GM12878 (cell line): ENCODE measurements at regions not wholly inside any gene's neighbourhood (a gene's known extent, or its start where the extent isn't known, plus 50 kb on each side); places are given as distances from the start of the nearest gene placed in this dataset.

Experiments
- ATAC-seq: fragments of 200-7000 bp; cut with Tn5 transposase; 3 replicates; pipeline ENCODE4 v1.9.1; 2020; ENCODE audit warnings: mild to moderate bottlenecking, moderate library complexity
- BruUV-seq: library from RNA; stranded (reverse); fragments of 400-500 nt; replicated peaks from 2 replicates; lab custom pipeline; 2021; lab: Mats Ljungman, UMichigan
- CTCF ChIA-PET: fragments of 300-600 bp; sonication (Branson Sonifier 250); formaldehyde crosslinking; extraction: SDS; loops from one replicate; lab custom pipeline; 2021; ENCODE audit warnings: inconsistent platforms; lab: Yijun Ruan, JAX
- POLR2A ChIA-PET: fragments of 350-600 bp; formaldehyde crosslinking; extraction: SDS; loops from one replicate; lab custom pipeline; 2021; ENCODE audit warnings: inconsistent platforms; lab: Charles Lee
- RAD21 ChIA-PET: fragments of 300-600 bp; sonication (Branson Sonifier 250); formaldehyde crosslinking; loops from one replicate; lab custom pipeline; 2023; ENCODE audit warnings: antibody characterized with exemption; ENCODE audit not compliant: unreplicated experiment; lab: Charles Lee
- SMC1A ChIA-PET: fragments of 300-600 bp; sonication (Branson Sonifier 250); formaldehyde crosslinking; loops from one replicate; lab custom pipeline; 2023; ENCODE audit not compliant: unreplicated experiment, uncharacterized antibody; lab: Charles Lee
- DNase-seq: peaks from one replicate; pipeline ENCODE4 v3.0.0-alpha.2; 2011; ENCODE audit warnings: low read depth, low spot score
- FAIRE-seq: peaks from 3 replicates; lab custom pipeline; 2011; peaks lifted over from hg19 to GRCh38; lab: Jason Lieb, UNC
- H2AFZ ChIP-seq: 2 replicates; pipeline ENCODE4 v1.6.0; 2011; ENCODE audit warnings: low read depth, low read length, control low read depth; ENCODE audit not compliant: control insufficient read depth
- H3K27ac ChIP-seq: 2 replicates; pipeline ENCODE4 v1.5.1; 2011; ENCODE audit warnings: control low read depth; ENCODE audit not compliant: control insufficient read depth, insufficient read depth
- H3K27me3 ChIP-seq, 2 experiments: replicated peaks in 1 of 2; 2 replicates each; pipeline versions ENCODE4 v1.6.0 to v1.6.1; 2011; ENCODE audit warnings: low read length in 1 of 2; ENCODE audit not compliant: control insufficient read depth in 2 of 2, insufficient read depth in 2 of 2
- H3K36me3 ChIP-seq, 2 experiments: 2 replicates each; pipeline ENCODE4 v1.5.1; 2011; ENCODE audit warnings: low read length in 1 of 2; ENCODE audit not compliant: control insufficient read depth in 2 of 2, insufficient read depth in 2 of 2
- H3K4me1 ChIP-seq: 2 replicates; pipeline ENCODE4 v1.6.1; 2011; ENCODE audit warnings: mild to moderate bottlenecking, low read length, moderate library complexity, mixed read lengths; ENCODE audit not compliant: control insufficient read depth, insufficient read depth
- H3K4me2 ChIP-seq: 2 replicates; pipeline ENCODE4 v1.6.0; 2011; ENCODE audit warnings: control low read depth; ENCODE audit not compliant: control insufficient read depth, insufficient read depth
- H3K4me3 ChIP-seq: fragments of 200-600 bp; sonication (generic); 2 replicates; pipeline ENCODE4 v1.5.1; 2016
- H3K79me2 ChIP-seq: 2 replicates; pipeline ENCODE4 v1.6.0; 2011; ENCODE audit warnings: low read length; ENCODE audit not compliant: control insufficient read depth, insufficient read depth
- H3K9ac ChIP-seq: 2 replicates; pipeline ENCODE4 v1.8.0; 2011; ENCODE audit warnings: low read length, control low read depth, mixed read lengths; ENCODE audit not compliant: control insufficient read depth, insufficient read depth
- H3K9me3 ChIP-seq: replicated peaks from 3 replicates; pipeline ENCODE4 v1.5.1; 2011; ENCODE audit warnings: mild to moderate bottlenecking, low read length; ENCODE audit not compliant: control insufficient read depth, insufficient read depth
- H4K20me1 ChIP-seq: 2 replicates; pipeline ENCODE4 v1.6.0; 2011; ENCODE audit not compliant: control insufficient read depth, insufficient read depth
- CBX5 ChIP-seq: sonication (generic); IDR thresholded peaks from 2 replicates; pipeline ENCODE4 v1.6.1; 2016; ENCODE audit warnings: low read depth, moderate library complexity, mild to moderate bottlenecking, inconsistent platforms
- CEBPZ ChIP-seq: fragments of 150-350 bp; IDR thresholded peaks from 2 replicates; pipeline ENCODE4 v1.6.1; 2016; ENCODE audit warnings: low read depth, low read length
- CHD1 ChIP-seq: IDR thresholded peaks from 2 replicates; pipeline ENCODE4 v1.6.1; 2012; ENCODE audit warnings: low read depth, low read length, improper control_type of control experiment
- EGR1 ChIP-seq, 2 experiments: IDR thresholded peaks; 1 replicate in 1 of 2; 2 replicates in 1 of 2; pipeline ENCODE4 v1.6.1; 2011 to 2012; ENCODE audit warnings: low read depth in 2 of 2, low read length in 2 of 2, borderline replicate concordance in 1 of 2, mild to moderate bottlenecking in 1 of 2, moderate library complexity in 1 of 2
- EP300 ChIP-seq, 2 experiments: fragments of 150-350 bp in 1 of 2; IDR thresholded peaks; 2 replicates each; pipeline ENCODE4 v1.6.1; 2011 to 2012; ENCODE audit warnings: low read depth in 2 of 2, low read length in 2 of 2, borderline replicate concordance in 1 of 2, improper control_type of control experiment in 1 of 2, inconsistent platforms in 1 of 2; ENCODE audit not compliant: control insufficient read depth in 1 of 2
- ESRRA ChIP-seq: IDR thresholded peaks from 2 replicates; pipeline ENCODE4 v1.6.1; 2012; ENCODE audit warnings: mild to moderate bottlenecking, low read length, improper control_type of control experiment
- FOXM1 ChIP-seq: IDR thresholded peaks from 2 replicates; pipeline ENCODE4 v1.6.1; 2012; ENCODE audit warnings: low read depth, mild to moderate bottlenecking, inconsistent platforms, low read length, moderate library complexity
- IKZF1 ChIP-seq: fragments of 450-650 bp; conservative IDR thresholded peaks from 2 replicates; pipeline ENCODE4 v1.6.1; 2017; ENCODE audit warnings: antibody characterized with exemption, mild to moderate bottlenecking
- IRF4 ChIP-seq: IDR thresholded peaks from 2 replicates; pipeline ENCODE4 v1.6.1; 2011; ENCODE audit warnings: low read depth, low read length
- MYC ChIP-seq: IDR thresholded peaks from 2 replicates; pipeline ENCODE4 v1.6.1; 2011; ENCODE audit warnings: mild to moderate bottlenecking, low read length, moderate library complexity, inconsistent platforms; ENCODE audit not compliant: insufficient read depth, insufficient replicate concordance, insufficient read length, severe bottlenecking
- NFYA ChIP-seq: IDR thresholded peaks from 2 replicates; pipeline ENCODE4 v1.6.1; 2011; ENCODE audit warnings: low read depth, mild to moderate bottlenecking, low read length, improper control_type of control experiment, borderline replicate concordance
- NRF1 ChIP-seq: conservative IDR thresholded peaks from 2 replicates; pipeline ENCODE4 v1.6.1; 2011; ENCODE audit warnings: mild to moderate bottlenecking, low read depth, low read length, improper control_type of control experiment
- POLR2AphosphoS5 ChIP-seq: IDR thresholded peaks from 2 replicates; pipeline ENCODE4 v1.6.1; 2011; ENCODE audit warnings: mild to moderate bottlenecking, low read length, inconsistent platforms
- POU2F2 ChIP-seq: IDR thresholded peaks from 3 replicates; pipeline ENCODE4 v1.6.1; 2011; ENCODE audit warnings: low read depth, mild to moderate bottlenecking, low read length, borderline replicate concordance
- RAD51 ChIP-seq: fragments of 450-650 bp; IDR thresholded peaks from 2 replicates; pipeline ENCODE4 v1.6.1; 2016; ENCODE audit warnings: moderate library complexity, mild to moderate bottlenecking, inconsistent platforms
- SREBF1 ChIP-seq: IDR thresholded peaks from 2 replicates; pipeline ENCODE4 v1.6.1; 2012; ENCODE audit warnings: mild to moderate bottlenecking, low read length
- STAT1 ChIP-seq: fragments of 450-650 bp; conservative IDR thresholded peaks from 2 replicates; pipeline ENCODE4 v1.6.1; 2014; ENCODE audit warnings: antibody characterized with exemption, mild to moderate bottlenecking
- TBL1XR1 ChIP-seq: IDR thresholded peaks from 2 replicates; pipeline ENCODE4 v1.6.1; 2012; ENCODE audit warnings: low read depth, low read length, improper control_type of control experiment
- ZNF24 ChIP-seq: fragments of 450-650 bp; IDR thresholded peaks from 2 replicates; pipeline ENCODE4 v1.6.1; 2017; ENCODE audit warnings: antibody characterized with exemption, mild to moderate bottlenecking
- WGBS: methylation state at CpG from one replicate; pipeline ENCODE4 v1.1.6; 2016; ENCODE audit warnings: low lambda C conversion rate; ENCODE audit not compliant: insufficient replicate concordance, insufficient coverage; ENCODE audit errors: missing lambda C conversion rate; 5-methylcytosine and 5-hydroxymethylcytosine counted together
- in situ Hi-C: fragments of 300-500 bp; cut with MboI; formaldehyde crosslinking; loops from 9 replicates; pipeline ENCODE4 v1.14.3; 2018; ENCODE audit warnings: mixed read lengths
- intact Hi-C: fragments of 100-400 bp; cut with micrococcal nuclease; formaldehyde crosslinking; loops from one replicate; pipeline ENCODE4 v1.14.2; 2022; ENCODE audit not compliant: unreplicated experiment

- no peak for TF ChIP-seq RAD51
Measured at GRCh38 chr6:155854787-155855186, 399.1 kb upstream of the NOX3 start (continued).

GRCh38 chr6:155853011-155853410 is 397.4 kb upstream of the NOX3 start:
- Histone ChIP-seq H3K36me3 (no peaks in the 10 kb centered on the region), H3K27me3 (no peaks in the 10 kb centered on the region), H3K27ac (no peak overlapping the region), H3K79me2 (no peaks in the 10 kb centered on the region), H3K9ac (no peak overlapping the region), H4K20me1 (no peaks in the 10 kb centered on the region), H2AFZ (no peak overlapping the region), H3K9me3 (no peaks in the 10 kb centered on the region), H3K4me1 (no peaks in the 10 kb centered on the region), H3K4me3 (no peak overlapping the region), H3K4me2 (no peak overlapping the region)
- no peak for FAIRE-seq
- intact Hi-C loops: no loop called here
- WGBS: 0% methylated on average over 2 of the region's 2 CpGs
- TF ChIP-seq IRF4 (no peak), CEBPZ (no peak), SREBF1 (no peak), NFYA (no peak), POLR2AphosphoS5 (no peak), POU2F2 (no peak), FOXM1 (no peak), STAT1 (no peak), CBX5 (no peak), ESRRA (no peak), NRF1 (no peak), TBL1XR1 (no peak), CHD1 (no peak), IKZF1 (no peak), MYC (no peak), EGR1 (IDR thresholded peaks at IDR 0.05; ENCODE audit: borderline replicate concordance in 1 of 2, low read depth in 2 of 2, low read length in 2 of 2) (no peak), ZNF24 (no peak), EP300 (IDR thresholded peaks at IDR 0.05; ENCODE audit: borderline replicate concordance in 1 of 2, control insufficient read depth in 1 of 2, low read depth in 2 of 2, low read length in 2 of 2) (no peak)
- POLR2A ChIA-PET: no interaction called here
- no peak for ATAC-seq
- CTCF ChIA-PET: no interaction called here
- in situ Hi-C loops: no loop called here
- BruUV-seq: no TSS peak
- no peak for DNase-seq
- SMC1A ChIA-PET: no interaction called here
- RAD21 ChIA-PET: no interaction called here
